ENCODE measurements at regions not wholly inside any gene's neighbourhood (a gene's known extent, or its start where the extent isn't known, plus 50 kb on each side); places are given as distances from the start of the nearest gene placed in this dataset.
"Not testable (repeated sequence)": the region's sequence is repeated elsewhere in the genome, so short reads cannot be mapped to it uniquely, and the experiment has no call there.

DNA sequence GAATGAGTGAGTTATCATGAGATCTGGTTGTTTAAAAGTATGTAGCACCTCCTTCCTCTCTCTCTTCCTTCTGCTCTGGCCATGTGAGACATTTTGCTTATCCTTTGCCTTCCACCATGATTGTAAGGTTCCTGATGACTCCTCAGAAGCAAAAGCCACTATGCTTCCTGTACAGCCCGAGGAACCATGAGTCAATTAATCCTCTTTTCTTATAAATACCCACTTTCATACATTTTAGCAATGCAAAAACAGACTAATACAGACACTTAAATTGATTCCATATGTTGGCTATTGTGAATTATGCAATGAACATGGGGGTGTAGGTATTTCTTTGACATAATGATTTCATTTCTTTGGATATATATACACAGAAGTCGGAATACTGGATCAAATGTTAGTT is 792.8 kb upstream of the EYS start:
- H3K9me3 Mint-ChIP-seq: no peaks in the 10 kb centered on the region
- no peak overlapping the region for H3K4me3 Mint-ChIP-seq
- no peak overlapping the region for H3K27ac Mint-ChIP-seq
- no peaks in the 10 kb centered on the region for H3K27me3 Mint-ChIP-seq
- no peaks in the 10 kb centered on the region for H3K36me3 Mint-ChIP-seq
- DNase-seq (ENCODE audit: extremely low spot score, unreplicated experiment): no peak
- TF ChIP-seq, protein P1, sequence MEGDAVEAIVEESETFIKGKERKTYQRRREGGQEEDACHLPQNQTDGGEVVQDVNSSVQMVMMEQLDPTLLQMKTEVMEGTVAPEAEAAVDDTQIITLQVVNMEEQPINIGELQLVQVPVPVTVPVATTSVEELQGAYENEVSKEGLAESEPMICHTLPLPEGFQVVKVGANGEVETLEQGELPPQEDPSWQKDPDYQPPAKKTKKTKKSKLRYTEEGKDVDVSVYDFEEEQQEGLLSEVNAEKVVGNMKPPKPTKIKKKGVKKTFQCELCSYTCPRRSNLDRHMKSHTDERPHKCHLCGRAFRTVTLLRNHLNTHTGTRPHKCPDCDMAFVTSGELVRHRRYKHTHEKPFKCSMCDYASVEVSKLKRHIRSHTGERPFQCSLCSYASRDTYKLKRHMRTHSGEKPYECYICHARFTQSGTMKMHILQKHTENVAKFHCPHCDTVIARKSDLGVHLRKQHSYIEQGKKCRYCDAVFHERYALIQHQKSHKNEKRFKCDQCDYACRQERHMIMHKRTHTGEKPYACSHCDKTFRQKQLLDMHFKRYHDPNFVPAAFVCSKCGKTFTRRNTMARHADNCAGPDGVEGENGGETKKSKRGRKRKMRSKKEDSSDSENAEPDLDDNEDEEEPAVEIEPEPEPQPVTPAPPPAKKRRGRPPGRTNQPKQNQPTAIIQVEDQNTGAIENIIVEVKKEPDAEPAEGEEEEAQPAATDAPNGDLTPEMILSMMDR (conservative IDR thresholded peaks at IDR 0.05): no peak
- H3K4me1 Mint-ChIP-seq (ENCODE audit: unreplicated experiment): no peaks in the 10 kb centered on the region

DNA sequence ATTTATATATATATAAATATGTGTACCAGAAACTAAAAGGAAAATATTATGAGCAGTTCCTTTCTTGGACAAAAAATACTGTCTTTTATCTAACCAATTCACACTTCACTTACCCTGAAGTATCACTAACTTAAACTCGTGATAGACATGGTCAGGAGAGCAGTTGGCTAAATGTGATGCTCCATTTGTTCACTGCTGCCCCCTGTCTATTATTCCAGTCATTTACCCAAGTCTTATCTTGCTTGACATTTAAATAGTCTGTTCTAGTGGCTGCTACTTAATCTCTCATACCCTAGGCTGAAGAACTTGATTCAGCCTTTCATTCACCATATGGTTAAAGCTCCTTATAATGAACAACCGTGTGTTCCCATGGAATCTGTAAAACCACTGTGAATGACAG is 789.6 kb upstream of the EYS start:
- Mint-ChIP-seq H3K36me3 (no peaks in the 10 kb centered on the region), H3K4me1 (ENCODE audit: unreplicated experiment) (no peaks in the 10 kb centered on the region), H3K4me3 (no peak overlapping the region), H3K9me3 (no peaks in the 10 kb centered on the region), H3K27me3 (no peaks in the 10 kb centered on the region), H3K27ac (no peak overlapping the region)
- TF ChIP-seq, protein P1 (conservative IDR thresholded peaks at IDR 0.05): peak; percentile 64
- DNase-seq (ENCODE audit: extremely low spot score, unreplicated experiment): no peak

DNA sequence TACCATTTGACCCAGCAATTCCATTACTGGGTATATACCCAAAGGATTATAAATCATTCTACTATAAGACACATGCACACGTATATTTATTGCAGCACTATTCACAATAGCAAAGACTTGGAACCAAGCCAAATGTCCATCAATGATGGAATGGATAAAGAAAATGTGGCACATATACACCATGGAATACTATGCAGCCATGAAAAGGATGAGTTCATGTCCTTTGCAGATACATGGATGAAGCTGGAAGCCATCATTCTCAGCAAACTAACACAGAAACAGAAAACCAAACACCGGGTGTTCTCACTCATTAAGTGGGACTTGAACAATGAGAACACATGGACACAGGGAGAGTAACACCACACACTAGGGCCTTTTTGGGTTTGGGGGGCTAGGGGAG is 787.6 kb upstream of the EYS start:
- not testable (repeated sequence) for H3K27ac Mint-ChIP-seq; H3K36me3 Mint-ChIP-seq; H3K4me1 Mint-ChIP-seq (ENCODE audit: unreplicated experiment); H3K27me3 Mint-ChIP-seq; H3K9me3 Mint-ChIP-seq; DNase-seq (ENCODE audit: extremely low spot score, unreplicated experiment); H3K4me3 Mint-ChIP-seq

DNA sequence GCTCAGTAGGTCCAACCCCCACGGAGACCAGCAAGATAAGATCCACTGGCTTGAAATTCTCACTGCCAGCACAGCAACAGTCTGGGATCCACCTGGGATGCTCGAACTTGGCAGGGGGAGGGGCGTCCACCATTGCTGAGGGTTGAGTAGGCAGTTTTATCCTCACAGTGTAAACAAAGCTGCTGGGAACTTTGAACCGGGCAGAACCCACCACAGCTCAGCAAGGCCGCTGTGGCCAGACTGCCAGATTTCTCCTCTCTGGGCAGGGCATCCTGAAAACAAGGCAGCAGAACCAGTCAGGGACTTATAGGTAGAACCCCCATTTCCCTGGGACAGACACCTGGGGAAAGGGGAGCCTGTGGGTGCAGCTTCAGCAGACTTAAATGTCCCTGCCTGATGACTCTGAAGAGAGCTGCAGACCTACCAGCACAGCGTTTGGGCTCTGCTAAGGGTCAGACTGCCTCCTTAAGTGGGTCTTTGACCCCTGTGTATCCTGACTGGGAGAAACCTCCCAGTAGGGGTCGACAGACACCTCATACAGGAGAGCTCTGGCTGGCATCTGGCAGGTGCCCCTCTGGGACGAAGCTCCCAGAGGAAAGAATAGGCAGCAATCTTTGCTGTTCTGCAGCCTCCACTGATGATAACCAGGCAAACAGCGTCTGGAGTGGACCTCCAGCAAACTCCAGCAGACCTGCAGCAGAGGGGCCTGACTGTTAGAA is 782.4 kb upstream of the EYS start:
- H3K27me3 Mint-ChIP-seq: no peaks in the 10 kb centered on the region
- H3K9me3 Mint-ChIP-seq: no peaks in the 10 kb centered on the region
- H3K4me1 Mint-ChIP-seq (ENCODE audit: unreplicated experiment): no peaks in the 10 kb centered on the region
- H3K36me3 Mint-ChIP-seq: no peaks in the 10 kb centered on the region
- DNase-seq (ENCODE audit: extremely low spot score, unreplicated experiment): no peak
- no peak overlapping the region for H3K27ac Mint-ChIP-seq
- TF ChIP-seq, protein P1 (conservative IDR thresholded peaks at IDR 0.05): no peak
- no peak overlapping the region for H3K4me3 Mint-ChIP-seq

DNA sequence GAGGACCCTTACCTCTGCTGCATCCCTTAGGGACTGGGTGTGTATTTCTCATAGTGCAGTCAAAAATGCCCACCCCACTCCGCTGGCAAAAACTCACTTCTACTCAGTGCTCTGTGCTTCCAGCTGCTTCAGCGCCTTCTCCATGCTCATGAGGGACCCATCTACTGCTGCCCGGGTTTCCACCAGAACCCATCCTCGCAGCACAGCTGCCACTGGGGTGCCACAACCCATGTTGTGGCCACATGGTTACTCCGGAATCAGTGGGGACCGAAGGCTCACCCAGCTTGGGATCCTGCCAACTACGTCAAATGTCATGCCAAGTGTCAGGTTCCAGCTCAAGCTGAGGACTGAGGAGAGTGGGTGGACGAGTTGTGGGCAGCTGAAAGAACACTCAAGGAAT is 774.2 kb upstream of the EYS start:
- Mint-ChIP-seq H3K27ac (no peak overlapping the region), H3K36me3 (no peaks in the 10 kb centered on the region), H3K9me3 (no peaks in the 10 kb centered on the region), H3K4me1 (ENCODE audit: unreplicated experiment) (no peaks in the 10 kb centered on the region), H3K4me3 (no peak overlapping the region), H3K27me3 (no peaks in the 10 kb centered on the region)
- TF ChIP-seq, protein P1 (conservative IDR thresholded peaks at IDR 0.05): no peak
- no peak for DNase-seq (ENCODE audit: extremely low spot score, unreplicated experiment)

DNA sequence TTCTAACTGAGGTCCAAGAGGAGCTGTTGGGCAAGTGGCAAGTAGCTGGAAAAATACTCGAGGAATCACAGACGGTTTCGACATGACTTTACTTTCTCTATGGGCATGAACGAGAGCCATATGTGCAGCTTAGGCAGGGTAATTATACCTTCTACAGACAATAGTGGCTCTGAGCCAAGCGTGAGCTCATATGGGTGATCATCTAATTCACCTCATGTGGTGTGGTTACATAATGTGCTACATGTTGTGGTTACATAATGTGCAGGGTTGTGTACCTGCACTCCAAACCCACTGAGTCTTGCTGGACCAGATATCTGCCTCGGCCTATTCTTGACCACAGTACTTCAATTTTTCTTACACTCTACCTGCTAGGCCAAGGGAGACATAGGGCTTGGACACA is 771.7 kb upstream of the EYS start:
- H3K9me3 Mint-ChIP-seq: no peaks in the 10 kb centered on the region
- H3K4me1 Mint-ChIP-seq (ENCODE audit: unreplicated experiment): no peaks in the 10 kb centered on the region
- H3K27ac Mint-ChIP-seq: peak overlapping the region; percentile 39
- TF ChIP-seq, protein P1 (conservative IDR thresholded peaks at IDR 0.05): no peak
- H3K36me3 Mint-ChIP-seq: no peaks in the 10 kb centered on the region
- no peak overlapping the region for H3K4me3 Mint-ChIP-seq
- DNase-seq (ENCODE audit: extremely low spot score, unreplicated experiment): no peak
- H3K27me3 Mint-ChIP-seq: no peaks in the 10 kb centered on the region
